Activated CD8-positive, alpha-beta memory T cell treated with anti-CD3 and anti-CD28 coated beads for 36 hours (primary cell): ENCODE measurements at regions not wholly inside any gene's neighbourhood (a gene's known extent, or its start where the extent isn't known, plus 50 kb on each side); places are given as distances from the start of the nearest gene placed in this dataset.

ENCODE experiments used
- CTCF ChIA-PET: fragments of 350-600 bp; sonication (Branson Sonifier 250); formaldehyde crosslinking; loops from one replicate; lab custom pipeline; 2021; ENCODE audit warnings: antibody characterized with exemption; lab: Charles Lee
- POLR2A ChIA-PET: fragments of 350-600 bp; sonication (Branson Sonifier 250); formaldehyde crosslinking; loops from one replicate; lab custom pipeline; 2021; ENCODE audit warnings: antibody characterized with exemption; lab: Charles Lee

GRCh38 chr3:181300033-181300432 lies 310.5 kb upstream of the DNAJC19 start:
- ChIA-PET CTCF (no interaction called here), POLR2A (no interaction called here)

- POLR2A ChIA-PET, result no interaction called here
- CTCF ChIA-PET, result no interaction called here
Observed at GRCh38 chr3:181298421-181298820, 308.9 kb upstream of the DNAJC19 start.

- ChIA-PET CTCF (no interaction called here), POLR2A (interaction anchor here (0.6 kb wide), 1 partner anchor 53 kb away, joined by 3 read pairs; no protein-coding TSS in a partner anchor)
Observed at GRCh38 chr3:181292984-181293383, 303.4 kb upstream of the DNAJC19 start.

DNA sequence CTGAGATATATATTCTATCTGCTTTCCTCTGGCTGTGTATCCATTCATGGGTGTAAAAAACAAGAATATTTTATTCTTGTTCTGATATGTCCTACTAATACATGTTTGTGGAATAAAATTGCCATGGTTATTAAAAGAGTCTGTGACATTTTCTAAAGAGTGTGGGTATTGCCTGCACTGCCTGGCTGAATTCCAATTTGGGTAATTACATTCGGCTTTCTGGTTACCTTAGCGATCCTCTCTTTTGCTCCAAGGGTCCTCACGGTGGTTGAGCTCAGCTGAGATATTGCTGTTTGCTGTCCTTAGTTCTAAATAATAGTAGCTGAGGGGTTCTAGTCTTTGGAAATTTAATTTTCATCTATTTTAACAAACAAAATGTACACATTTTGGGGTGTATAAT lies 301.4 kb upstream of the DNAJC19 start:
- POLR2A ChIA-PET, result no interaction called here
- CTCF ChIA-PET, result no interaction called here

DNA sequence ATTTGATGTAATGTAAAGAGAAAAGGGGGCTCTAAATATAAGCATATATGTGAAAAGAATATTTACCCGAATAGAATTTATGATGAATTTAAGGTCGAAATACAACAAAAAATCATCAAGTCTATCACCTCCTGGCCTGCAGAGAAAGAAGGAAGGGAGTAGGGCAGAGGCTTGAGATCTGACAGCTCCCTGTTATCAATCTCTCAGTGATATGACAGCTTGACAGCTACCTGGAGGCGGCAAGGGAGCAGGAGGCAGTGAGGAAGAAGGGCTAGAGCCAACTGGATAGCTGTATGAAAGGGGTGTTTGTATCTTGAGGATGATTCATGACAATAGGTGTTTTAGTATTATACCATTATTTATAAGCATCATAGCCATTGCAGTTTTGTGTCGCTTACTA lies 299.8 kb upstream of the DNAJC19 start:
- ChIA-PET POLR2A (no interaction called here), CTCF (no interaction called here)

DNA sequence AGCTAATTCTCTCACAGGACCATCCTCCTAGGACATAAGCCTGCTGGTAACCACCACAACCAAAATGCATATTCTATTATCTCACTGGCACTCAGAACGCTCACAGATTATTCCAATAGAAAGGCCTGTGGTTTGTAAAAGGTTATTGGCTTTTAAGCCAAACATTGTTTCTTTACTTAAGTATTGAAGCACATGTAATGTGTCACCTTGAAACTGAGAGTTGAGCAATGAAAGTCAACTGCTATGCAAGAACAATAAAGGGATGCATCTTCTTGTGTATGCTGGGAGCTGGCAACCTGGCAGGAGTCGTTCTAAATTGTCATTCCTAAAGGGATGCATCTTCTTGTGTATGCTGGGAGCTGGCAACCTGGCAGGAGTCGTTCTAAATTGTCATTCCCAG lies 298.6 kb upstream of the DNAJC19 start:
- CTCF ChIA-PET, result no interaction called here

DNA sequence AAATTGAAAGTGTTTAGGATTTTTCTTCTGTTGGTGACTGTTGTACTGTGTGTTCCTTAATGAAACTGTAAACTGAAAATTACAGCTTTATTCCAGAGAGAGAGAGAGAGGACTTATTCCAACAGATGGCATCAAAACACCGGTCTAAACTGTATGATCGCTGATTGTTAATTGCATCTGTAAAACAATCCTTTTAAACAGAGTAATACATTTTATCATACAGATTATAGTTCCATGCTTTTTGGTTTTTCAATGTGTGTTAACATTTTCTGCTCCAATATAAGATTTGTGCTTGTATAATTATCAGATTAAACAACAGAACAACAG lies 289.7 kb upstream of the DNAJC19 start:
- ChIA-PET CTCF (no interaction called here), POLR2A (no interaction called here)

More for the DNA sequence above, 298.6 kb upstream of the DNAJC19 start:
- POLR2A ChIA-PET, result no interaction called here

DNA sequence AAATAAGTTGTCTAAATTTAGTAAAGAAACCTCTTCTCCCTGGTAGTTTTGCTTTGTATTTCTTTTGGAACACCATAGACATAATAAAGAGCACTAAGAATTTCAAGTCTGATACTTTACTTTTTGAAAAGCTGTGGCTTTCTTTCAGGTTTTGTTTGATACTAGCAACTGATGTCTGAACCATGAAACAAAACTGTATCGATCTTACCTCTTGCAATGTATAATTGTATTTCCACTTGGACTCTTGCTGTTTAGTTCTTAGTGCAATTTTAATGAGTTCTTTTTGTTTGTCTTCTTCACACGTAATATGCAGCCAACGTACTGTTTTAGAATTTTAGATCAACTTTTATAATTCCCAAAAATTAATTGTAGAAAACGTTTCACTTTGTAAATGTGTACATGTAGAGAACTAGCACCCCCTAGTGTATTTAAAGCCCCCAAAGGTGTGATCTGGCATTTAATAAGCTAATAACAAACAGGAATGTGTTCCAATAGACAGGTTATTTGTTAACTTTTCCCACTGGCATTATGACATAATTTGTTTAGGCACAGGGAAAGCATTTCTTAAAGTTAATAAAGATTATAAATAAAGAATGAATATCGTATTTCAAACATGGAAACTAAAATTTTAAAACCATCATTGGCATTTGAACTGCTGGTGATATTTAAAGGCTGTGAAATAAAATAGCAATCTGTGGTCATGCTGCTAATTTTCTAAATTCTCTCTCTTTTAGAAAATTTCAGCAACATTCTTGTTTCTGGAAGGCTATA lies 289.1 kb upstream of the DNAJC19 start:
- ChIA-PET CTCF (no interaction called here), POLR2A (no interaction called here)

DNA sequence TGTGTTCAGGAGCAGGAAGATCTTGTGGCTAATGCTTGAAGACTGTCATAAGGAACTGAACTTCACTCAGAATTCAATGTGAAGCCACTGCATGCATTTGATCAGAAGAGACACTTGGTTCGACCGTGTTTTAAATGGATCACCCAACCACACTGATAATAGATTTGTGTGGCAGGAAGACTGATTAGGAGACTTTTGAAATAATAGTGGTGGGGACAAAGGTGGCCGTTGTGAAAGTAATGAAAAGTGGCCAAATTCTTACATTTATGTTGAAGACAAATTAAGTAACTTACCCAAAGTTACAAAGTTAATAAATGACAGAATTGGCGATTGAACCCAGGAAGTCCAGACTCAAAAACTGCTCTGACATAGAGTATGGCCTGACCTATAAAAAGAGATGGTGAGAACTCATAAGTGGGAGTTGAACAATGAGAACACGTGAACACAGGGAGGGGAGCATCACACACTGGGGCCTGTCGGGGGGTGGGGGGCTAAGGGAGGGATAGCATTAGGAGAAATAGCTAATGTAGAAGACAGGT lies 286.9 kb upstream of the DNAJC19 start:
- CTCF ChIA-PET, result no interaction called here
- POLR2A ChIA-PET, result no interaction called here

- POLR2A ChIA-PET, result no interaction called here
- CTCF ChIA-PET, result no interaction called here
Observed at GRCh38 chr3:181274025-181274424, 284.5 kb upstream of the DNAJC19 start.

DNA sequence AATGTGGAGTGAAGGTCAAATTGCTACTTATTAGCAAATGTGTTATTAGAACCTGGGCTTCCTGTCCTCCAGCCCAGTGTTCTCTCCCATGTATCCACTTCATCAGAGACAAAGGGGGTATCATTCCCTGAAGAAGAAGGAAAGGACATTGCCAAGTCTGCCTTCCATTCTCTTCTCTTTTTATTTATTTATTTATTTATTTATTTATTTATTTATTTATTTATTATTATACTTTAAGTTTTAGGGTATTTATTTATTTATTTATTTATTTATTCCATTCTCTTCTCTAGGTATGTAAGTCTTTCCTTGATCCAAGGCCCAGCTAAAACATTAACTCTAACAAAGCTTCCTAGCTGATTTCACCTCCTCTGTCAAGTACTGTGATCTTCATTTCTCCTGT lies 277.8 kb upstream of the DNAJC19 start:
- CTCF ChIA-PET, result no interaction called here
- POLR2A ChIA-PET, result no interaction called here

- CTCF ChIA-PET, result no interaction called here
- POLR2A ChIA-PET, result no interaction called here
Observed at GRCh38 chr3:181265750-181266333, 276.3 kb upstream of the DNAJC19 start.

- ChIA-PET CTCF (no interaction called here), POLR2A (no interaction called here)
Observed at GRCh38 chr3:181264486-181264885, 274.9 kb upstream of the DNAJC19 start.

DNA sequence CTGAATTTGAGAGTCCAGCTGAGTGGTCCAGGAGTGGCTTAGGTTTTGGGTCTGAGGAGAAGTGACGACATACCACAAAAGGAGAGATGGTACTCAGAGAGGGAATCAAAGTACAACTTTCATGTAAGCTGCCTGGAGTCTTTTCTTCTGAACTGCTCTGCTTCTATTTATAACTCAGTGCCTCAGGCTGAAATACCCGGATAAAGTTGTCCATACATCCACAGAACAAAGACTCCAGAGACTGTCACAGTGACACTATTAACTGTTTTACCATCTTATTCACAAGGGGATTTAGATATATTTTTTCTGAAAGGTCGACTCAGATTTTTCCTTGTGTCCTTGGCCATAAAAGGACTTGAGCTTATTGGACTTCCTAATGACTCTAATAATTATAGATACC lies 264.3 kb upstream of the DNAJC19 start:
- POLR2A ChIA-PET, result no interaction called here
- CTCF ChIA-PET, result no interaction called here

DNA sequence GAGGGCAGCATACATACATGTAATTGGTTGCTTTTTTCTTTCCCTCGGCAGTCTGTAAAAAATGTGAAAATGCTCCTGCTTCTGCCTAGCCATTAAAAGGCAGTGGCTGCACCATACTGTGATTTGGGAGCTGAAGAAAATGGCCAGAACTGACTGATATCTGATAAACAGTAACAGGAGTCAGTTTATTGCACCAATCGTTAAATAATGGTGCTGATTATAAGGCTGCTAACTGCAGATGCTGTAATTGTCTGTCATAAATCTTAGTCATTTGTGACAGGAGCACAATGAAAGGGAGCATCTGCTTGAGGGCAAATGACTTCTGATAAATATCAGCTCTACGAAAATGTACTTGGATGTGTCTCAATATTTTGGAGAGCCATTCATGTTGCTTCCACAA lies 263.1 kb upstream of the DNAJC19 start:
- POLR2A ChIA-PET, result no interaction called here
- CTCF ChIA-PET, result no interaction called here

DNA sequence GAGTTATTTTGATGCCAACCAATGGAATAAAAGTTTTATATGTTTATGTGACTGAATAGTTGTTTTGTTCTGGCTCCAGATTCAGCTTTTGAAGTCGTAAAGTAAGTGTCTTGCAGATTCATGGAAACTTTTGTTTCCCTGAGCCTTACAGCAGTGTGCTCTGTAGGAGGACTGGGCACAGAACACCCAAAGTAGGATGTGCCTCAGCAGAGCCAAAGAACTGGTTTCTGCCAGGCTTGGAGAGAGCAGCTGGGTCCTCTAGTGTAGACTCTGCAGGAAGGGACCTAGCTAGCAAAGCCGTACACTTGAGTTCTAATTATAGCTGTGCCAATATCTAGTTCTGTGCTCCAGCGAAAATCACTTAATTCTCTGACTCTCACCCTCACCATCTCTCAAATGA lies 261.2 kb upstream of the DNAJC19 start:
- ChIA-PET CTCF (no interaction called here), POLR2A (no interaction called here)

DNA sequence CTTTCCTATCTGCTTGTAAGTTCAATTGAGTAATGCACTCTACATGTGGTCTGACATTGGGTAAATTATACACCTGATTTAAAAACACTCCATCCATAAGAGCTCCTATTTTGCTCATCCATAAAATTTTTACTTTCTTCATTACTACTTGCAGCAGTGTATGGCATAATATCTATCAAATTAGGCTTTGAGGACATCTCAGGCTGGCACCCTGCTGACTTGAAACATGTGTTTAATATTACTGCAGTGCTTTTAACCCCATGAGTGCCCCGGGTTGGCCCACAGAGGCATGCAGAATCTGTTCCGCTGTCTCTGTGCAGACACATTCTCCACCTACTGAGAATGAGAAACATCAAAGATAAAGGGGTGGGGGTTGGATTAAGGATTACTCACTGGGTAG lies 249.9 kb upstream of the DNAJC19 start:
- ChIA-PET CTCF (no interaction called here), POLR2A (no interaction called here)

- CTCF ChIA-PET, result no interaction called here
- POLR2A ChIA-PET, result no interaction called here
Observed at GRCh38 chr3:181230258-181230657, 240.7 kb upstream of the DNAJC19 start.

DNA sequence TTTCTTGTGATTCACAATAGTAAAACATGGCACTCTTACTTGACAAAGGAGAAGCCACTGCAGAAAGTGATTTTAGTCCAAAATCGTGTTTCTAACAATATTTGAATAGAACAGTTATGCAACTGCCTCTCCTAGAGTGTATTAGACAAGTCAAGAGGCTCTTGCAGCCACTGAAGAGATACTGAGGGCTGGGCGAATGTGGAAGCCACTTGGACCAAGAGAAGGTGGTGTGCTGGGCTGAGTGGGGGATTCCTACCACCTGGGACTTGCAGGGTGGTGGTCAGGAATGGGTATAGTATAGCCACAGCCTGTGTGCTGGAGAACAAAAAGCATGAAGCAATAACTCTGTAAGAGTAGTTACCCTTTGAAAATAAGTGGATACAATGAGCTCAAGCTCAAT lies 223.8 kb upstream of the DNAJC19 start:
- ChIA-PET POLR2A (no interaction called here), CTCF (no interaction called here)

- ChIA-PET CTCF (no interaction called here), POLR2A (no interaction called here)
Observed at GRCh38 chr3:181212271-181212670, 222.7 kb upstream of the DNAJC19 start.

DNA sequence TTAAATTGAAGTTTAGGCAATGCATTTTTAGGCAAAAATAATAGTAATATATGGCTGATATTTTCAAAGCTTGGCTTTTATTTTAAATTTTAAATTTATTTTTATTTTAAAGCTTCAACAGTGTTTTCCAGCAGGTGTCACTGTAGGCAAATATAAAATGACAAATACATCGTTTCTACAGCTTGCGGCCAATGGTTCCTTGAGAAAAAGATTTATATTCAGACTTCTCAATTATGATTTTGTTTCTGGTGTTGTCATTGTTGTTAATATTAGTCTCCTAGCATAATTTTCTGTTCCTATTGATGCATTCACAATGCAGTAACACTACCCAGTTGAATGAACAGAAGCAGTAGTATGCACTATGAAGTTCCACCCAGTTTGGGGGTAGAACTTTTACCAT lies 220.7 kb upstream of the DNAJC19 start:
- CTCF ChIA-PET, result interaction anchor here (0.6 kb wide), 1 partner anchor 493 kb away, joined by 4 read pairs; no protein-coding TSS in a partner anchor
- POLR2A ChIA-PET, result no interaction called here
